ENCODE measurements at regions not wholly inside any gene's neighbourhood (a gene's known extent, or its start where the extent isn't known, plus 50 kb on each side); places are given as distances from the start of the nearest gene placed in this dataset.

- intact Hi-C loops (cut with micrococcal nuclease): loop anchor here (10.0 kb wide), 1 partner anchor 146 kb away; the partner anchor contains the start of gene SOCS6
These were observed 142.4 kb downstream of the SOCS6 start for GRCh38 chr18:70431203-70431624.

DNA sequence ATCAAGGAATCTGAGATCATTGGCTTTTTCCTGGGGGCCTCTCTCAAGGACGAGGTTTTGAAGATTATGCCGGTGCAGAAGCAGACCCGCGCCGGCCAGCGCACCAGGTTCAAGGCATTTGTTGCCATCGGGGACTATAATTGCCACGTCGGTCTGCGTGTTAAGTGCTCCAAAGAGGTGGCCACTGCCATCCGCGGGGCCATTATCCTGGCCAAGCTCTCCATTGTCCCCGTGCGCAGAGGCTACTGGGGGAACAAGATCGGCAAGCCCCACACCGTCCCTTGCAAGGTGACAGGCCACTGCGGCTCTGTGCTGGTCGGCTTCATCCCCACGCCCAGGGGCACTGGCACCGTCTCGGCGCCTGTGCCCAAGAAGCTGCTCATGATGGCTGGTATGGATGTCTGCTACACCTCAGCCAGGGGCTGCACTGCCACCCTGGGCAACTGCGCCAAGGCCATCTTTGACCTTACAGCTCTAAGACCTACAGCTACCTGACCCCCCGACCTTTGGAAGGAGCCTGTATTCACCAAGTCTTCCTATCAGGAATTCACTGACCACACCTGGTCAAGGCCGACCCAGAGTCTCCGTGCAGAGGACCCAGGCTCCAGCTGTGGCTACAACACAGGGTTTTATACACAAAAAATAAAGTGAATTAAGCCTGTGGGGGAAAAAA, 141.8 kb downstream of the SOCS6 start:
- intact Hi-C loops (cut with micrococcal nuclease): loop anchor here (10.0 kb wide), 1 partner anchor 146 kb away; the partner anchor contains the start of gene SOCS6

DNA sequence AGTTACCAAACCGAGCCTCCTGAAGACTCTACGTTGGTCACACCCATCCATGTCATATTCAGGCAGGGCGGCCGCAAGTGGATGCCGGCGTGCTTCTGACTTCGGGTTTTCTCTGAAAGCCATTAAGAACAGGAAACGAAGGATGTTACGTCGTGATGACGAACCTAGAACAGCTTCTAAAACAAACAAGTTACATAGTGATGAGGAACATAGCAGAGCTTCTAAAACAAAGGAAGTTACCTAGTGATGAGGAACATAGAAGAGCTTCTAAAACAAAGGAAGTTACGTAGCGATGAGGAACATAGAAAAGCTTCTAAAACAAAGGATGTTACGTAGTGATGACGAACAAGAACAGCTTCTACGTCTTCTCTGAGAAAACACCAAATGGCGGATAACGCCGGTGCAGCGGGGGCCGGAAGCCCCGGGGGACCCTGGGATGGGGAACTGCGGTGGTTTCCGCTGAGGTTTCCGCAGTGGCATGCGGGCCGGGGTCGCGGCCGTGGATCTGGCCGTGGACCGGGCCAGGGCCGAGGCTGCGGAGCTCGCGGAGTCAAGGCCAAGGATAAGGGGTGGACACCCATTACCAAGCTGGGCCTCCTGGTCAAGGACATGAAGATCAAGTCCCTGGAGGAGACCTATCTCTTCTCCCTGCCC, 141.1 kb downstream of the SOCS6 start:
- intact Hi-C loops (cut with micrococcal nuclease): loop anchor here (10.0 kb wide), 1 partner anchor 145 kb away; the partner anchor contains the start of gene SOCS6

- intact Hi-C loops (cut with micrococcal nuclease): no loop called here
These were observed 139.6 kb downstream of the SOCS6 start for GRCh38 chr18:70428439-70428838.

- intact Hi-C loops (cut with micrococcal nuclease): no loop called here
These were observed 138.0 kb downstream of the SOCS6 start for GRCh38 chr18:70426818-70427217.

DNA sequence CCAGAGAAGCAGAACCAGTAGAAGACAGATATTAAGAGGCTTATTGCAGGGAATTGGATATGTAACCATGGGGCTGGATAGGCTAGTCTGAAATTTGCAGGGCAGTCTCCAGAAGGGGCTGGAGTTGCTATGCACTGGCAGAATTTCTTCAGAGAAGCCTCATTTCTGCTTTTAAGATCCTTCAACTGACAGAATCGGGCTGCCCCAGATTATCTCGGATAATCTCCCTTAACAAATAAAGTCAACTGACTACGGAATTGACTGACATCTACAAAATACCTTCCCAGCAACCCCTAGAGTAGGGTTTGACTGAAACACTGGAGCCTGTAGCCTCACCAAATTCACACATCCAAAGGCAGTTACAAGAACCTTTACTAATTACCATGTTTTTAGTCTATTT, 136.4 kb downstream of the SOCS6 start:
- intact Hi-C loops (cut with micrococcal nuclease): no loop called here

- intact Hi-C loops (cut with micrococcal nuclease): no loop called here
These were observed 135.1 kb downstream of the SOCS6 start for GRCh38 chr18:70423988-70424387.

- intact Hi-C loops (cut with micrococcal nuclease): no loop called here
These were observed 134.3 kb downstream of the SOCS6 start for GRCh38 chr18:70423120-70423519.

DNA sequence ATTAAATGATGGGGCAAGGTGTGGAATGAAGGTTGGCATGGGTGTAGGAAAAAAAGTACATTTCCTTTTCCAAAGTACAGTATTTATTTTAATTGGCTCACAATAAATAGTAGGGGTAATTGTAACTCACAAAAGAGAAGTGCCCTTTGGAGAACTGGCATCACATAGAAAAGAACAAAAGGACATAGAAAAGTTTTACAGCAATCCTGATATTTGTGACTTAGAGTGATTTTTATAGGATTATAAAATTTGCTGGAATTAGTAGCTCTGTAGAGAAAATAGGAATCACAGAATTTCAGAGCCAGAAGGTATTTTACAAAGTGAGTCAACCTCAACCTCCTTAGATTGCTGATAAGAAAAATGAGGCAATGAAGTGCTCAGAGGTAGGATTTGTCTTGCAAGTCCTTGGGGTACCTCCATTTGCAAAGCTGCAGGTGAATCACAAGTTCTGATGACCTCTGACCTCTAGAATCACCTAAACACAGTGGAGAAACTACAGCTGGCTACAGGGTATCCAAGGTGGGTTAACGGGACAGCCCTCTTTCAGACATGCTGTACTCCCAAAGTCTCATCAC, 133.6 kb downstream of the SOCS6 start:
- intact Hi-C loops (cut with micrococcal nuclease): no loop called here

- intact Hi-C loops (cut with micrococcal nuclease): no loop called here
These were observed 132.9 kb downstream of the SOCS6 start for GRCh38 chr18:70421471-70422390.

DNA sequence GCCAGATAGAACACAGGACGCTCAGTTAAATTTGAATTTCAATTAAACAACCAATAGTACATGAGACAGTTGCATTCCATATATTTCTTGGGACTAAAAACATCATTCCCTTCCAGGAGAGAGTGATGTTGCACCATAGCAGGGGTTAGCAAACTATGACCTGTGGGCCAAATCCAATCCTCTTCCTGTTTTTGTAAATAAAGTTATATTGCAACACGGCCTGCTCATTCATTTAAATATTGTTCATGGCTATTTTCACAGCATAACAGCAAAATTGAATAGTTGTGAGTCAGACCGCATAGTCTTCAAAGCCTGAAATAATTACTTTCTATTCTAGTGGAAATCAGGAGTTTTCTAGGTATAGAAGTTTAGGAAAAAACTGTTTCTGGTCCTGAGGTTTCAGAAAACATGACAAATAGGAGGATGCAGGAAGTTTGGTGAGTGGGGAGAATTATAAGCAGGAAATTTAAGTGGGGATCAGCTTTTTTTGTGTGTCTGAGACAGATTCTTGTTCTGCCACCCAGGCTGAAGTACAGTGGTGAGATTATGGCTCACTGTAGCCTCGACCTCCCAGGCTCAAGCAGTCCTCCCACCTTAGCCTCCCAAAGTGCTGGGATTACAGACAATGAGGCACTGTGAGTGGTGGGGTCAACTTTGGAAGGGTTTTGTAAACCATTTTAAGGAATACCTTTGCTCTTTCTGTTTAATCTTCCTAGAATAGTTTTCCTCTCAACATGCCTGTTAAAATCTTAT, 131.5 kb downstream of the SOCS6 start:
- intact Hi-C loops (cut with micrococcal nuclease): no loop called here

DNA sequence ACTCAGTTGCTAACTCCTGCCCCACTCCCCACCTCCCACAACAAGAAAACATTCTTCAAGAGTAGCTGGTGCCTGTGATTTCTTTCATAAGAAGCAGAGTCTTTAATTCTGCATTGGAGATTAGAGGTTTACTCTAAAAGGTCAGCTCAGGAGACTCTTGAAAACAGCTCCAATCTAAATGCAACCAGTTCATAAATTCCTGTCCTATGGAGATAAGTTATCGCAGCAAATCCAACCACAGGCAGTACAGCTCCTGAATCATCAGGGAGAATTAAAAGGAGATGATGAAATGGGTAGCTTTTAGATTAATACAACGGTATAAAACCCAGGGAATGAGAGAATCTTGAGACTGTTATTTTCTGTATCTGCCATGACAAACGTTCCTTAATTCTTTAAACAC, 130.7 kb downstream of the SOCS6 start:
- intact Hi-C loops (cut with micrococcal nuclease): no loop called here

DNA sequence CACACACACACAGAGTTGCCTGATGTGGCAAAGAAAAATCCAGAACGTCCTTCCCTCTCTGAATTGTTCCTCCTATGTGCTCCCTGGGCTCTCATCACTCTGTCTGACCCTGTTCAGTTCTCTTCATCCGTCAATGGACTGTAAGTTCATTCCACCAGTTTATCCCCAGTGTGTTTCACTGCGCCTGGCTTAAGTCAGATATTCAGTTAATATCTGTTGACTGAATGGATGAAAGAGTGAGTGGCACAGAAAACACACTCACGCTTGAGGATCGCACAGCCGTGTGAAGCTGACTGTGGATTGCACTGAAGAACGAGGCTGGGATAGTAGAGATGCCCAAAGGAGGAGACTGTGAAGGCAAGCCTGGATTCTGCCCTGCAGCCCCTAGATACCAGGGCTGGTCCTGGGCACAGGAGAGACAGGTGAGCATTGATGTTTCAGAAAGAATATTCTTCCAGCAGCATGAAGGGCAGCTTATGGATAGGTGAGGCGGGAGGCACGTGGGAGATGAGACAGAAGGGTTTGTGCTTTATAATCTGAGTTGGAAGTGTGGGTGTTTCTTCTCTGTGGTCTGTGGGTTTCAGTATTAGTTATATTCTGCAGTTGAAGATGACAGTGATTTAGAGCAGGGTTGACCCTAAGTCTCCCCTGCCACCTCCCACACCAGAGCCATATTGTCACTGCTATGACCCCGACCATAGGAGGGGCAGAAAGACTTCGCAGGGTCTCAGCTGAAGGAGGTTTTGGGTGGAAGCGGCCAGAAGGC, 129.9 kb downstream of the SOCS6 start:
- intact Hi-C loops (cut with micrococcal nuclease): no loop called here

DNA sequence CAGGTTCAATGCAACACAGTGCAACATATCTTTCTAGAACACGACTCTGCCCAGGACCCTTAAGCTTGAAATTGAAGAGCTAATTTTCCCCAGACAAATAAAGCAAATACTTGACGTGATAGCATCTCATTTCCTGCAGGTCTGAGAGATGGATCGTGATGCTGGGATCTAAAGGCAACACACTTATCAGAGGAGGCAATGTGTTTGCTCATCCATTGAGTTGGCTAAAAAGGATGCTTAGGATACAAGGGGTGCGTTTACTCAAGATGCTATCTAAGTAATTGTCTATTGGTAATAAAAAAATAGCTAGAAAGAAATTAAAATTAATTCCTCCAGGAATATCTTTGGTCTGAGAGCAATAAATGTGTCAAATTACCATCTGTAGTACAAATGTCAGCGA, 129.0 kb downstream of the SOCS6 start:
- intact Hi-C loops (cut with micrococcal nuclease): no loop called here

- intact Hi-C loops (cut with micrococcal nuclease): no loop called here
These were observed 127.7 kb downstream of the SOCS6 start for GRCh38 chr18:70416496-70416895.

DNA sequence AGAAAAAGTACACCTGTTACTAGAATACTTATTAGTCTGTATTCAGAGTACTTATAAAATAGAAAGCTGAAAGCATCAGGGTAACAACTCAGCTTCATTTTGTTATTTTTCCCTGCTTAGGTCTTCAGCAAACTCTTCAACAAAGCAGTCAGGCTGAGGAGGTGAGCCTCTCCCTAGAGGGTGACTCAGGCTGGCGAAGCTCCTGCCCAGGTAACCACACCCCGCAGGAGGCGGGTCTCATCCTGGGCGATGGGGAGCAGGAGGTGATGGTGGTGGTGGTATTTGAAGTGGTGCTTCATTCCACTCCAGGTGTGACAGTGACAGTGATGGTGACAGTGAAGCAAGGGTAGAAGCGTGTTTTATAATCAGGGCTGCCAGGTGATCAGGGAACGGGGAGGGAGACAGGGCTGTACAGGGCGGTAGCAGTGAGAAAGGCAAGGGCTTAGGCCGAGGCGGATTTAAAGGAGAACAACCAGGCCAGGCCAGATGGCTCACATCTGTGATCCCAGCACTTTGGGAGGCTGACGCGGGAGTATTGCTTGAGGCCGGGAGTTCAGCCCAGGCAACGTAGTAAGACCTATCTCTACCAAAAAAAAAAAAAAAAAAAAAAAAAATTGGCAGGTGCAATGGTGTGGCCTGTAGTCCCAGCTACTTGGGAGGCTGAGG, 127.1 kb downstream of the SOCS6 start:
- intact Hi-C loops (cut with micrococcal nuclease): no loop called here

GRCh38 chr18:70414315-70414900, 125.6 kb downstream of the SOCS6 start:
- intact Hi-C loops (cut with micrococcal nuclease): no loop called here

- intact Hi-C loops (cut with micrococcal nuclease): no loop called here
These were observed 124.6 kb downstream of the SOCS6 start for GRCh38 chr18:70413455-70413854.

DNA sequence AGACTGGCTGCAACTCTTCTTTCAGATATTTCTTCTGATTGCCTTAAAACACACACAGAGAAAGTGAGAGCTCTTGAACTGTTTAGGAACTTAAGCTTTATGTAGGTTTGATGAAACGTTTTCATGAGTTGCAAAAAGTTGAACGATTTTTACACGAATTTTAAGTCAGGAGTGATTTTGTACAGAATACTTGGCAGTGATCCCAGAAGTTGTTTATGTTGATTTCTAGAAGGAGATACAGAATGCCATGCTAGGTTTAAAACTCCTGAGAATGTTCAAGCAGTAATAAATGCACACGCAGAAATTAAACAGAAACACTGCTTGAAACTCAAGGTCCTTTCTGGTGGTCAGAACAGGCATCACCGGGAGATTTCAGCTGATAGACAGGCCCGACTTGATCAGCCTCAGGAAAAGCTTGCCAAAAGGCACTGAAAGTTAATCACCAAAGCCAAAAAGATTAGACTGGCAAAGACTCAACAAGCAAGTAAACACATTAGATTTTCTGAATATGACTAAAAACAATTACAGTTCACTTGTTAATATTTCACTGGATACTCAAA, 123.1 kb downstream of the SOCS6 start:
- intact Hi-C loops (cut with micrococcal nuclease): no loop called here
